HepG2 (cell line): ENCODE measurements at regions not wholly inside any gene's neighbourhood (a gene's known extent, or its start where the extent isn't known, plus 50 kb on each side); places are given as distances from the start of the nearest gene placed in this dataset.

ENCODE experiments used
- ATAC-seq: fragments of 200-7000 bp; cut with Tn5 transposase; 3 replicates; pipeline ENCODE4 v1.9.1; 2020; ENCODE audit warnings: mild to moderate bottlenecking, moderate library complexity
- BruUV-seq: library from RNA; stranded (reverse); fragments of 400-500 nt; replicated peaks from 2 replicates; lab custom pipeline; 2021; lab: Mats Ljungman, UMichigan
- CTCF ChIA-PET: fragments of 300-600 bp; formaldehyde crosslinking; extraction: SDS; loops from one replicate; lab custom pipeline; 2021; ENCODE audit warnings: low total read pairs, inconsistent platforms, low intra/inter-chr PET ratio; lab: Yijun Ruan, JAX
- POLR2A ChIA-PET: fragments of 350-600 bp; sonication (Branson Sonifier 250); formaldehyde crosslinking; loops from one replicate; lab custom pipeline; 2020; ENCODE audit warnings: antibody characterized with exemption, inconsistent platforms; lab: Yijun Ruan, JAX
- DNase-seq: peaks from one replicate; pipeline ENCODE4 v3.0.0-alpha.2; 2015; ENCODE audit warnings: low spot score
- FAIRE-seq: peaks from 3 replicates; lab custom pipeline; 2011; peaks lifted over from hg19 to GRCh38; lab: Jason Lieb, UNC
- H2AFZ ChIP-seq: one replicate; pipeline ENCODE4 v1.6.1; 2011; ENCODE audit warnings: low read length, inconsistent platforms
- H3K27ac ChIP-seq: fragments of 300-600 bp; 3 replicates; pipeline ENCODE4 v1.8.0; 2011; ENCODE audit warnings: mixed run types, mild to moderate bottlenecking, mixed read lengths, low read length, inconsistent platforms; ENCODE audit not compliant: insufficient read depth; ENCODE audit errors: extremely low read length
- H3K27me3 ChIP-seq, 2 experiments: fragments of 200-600 bp in 1 of 2; 2 replicates in 1 of 2; 3 replicates in 1 of 2; pipeline versions ENCODE4 v1.6.0 to v1.8.0; 2011; ENCODE audit warnings: low read length in 2 of 2, mild to moderate bottlenecking in 2 of 2, moderate library complexity in 2 of 2, inconsistent platforms in 1 of 2; ENCODE audit not compliant: insufficient read depth in 2 of 2, control insufficient read depth in 1 of 2
- H3K36me3 ChIP-seq, 2 experiments: fragments of 200-600 bp in 1 of 2; replicated peaks in 1 of 2; 2 replicates in 1 of 2; 3 replicates in 1 of 2; pipeline versions ENCODE4 v1.5.1 to v1.8.0; 2011; ENCODE audit warnings: low read length in 2 of 2, inconsistent platforms in 1 of 2; ENCODE audit not compliant: insufficient read depth in 2 of 2, control insufficient read depth in 1 of 2
- H3K4me1 ChIP-seq: 2 replicates; pipeline ENCODE4 v1.5.1; 2012; ENCODE audit warnings: low read length, inconsistent platforms; ENCODE audit not compliant: insufficient read depth
- H3K4me2 ChIP-seq: 2 replicates; pipeline ENCODE4 v1.6.0; 2011; ENCODE audit warnings: low read depth, low read length, inconsistent platforms
- H3K4me3 ChIP-seq, 3 experiments: fragments of 200-600 bp in 1 of 3; sonication (generic), shearing (Covaris generic) in 1 of 3; replicated peaks in 1 of 3; 2 replicates each; pipeline ENCODE4 v1.5.1; 2011 to 2016; ENCODE audit warnings: low read length in 3 of 3, inconsistent platforms in 2 of 3, low read depth in 2 of 3, mild to moderate bottlenecking in 2 of 3, control low read depth in 1 of 3, mixed read lengths in 1 of 3; ENCODE audit not compliant: insufficient read depth in 1 of 3
- H3K79me2 ChIP-seq: one replicate; pipeline ENCODE4 v1.6.1; 2011; ENCODE audit warnings: low read length, inconsistent platforms; ENCODE audit not compliant: insufficient read depth
- H3K9ac ChIP-seq: 2 replicates; pipeline ENCODE4 v1.6.0; 2011; ENCODE audit warnings: mild to moderate bottlenecking, low read depth, low read length, inconsistent platforms; ENCODE audit not compliant: insufficient read depth
- H3K9me3 ChIP-seq: 2 replicates; pipeline ENCODE4 v1.5.1; 2012; ENCODE audit warnings: mild to moderate bottlenecking, low read length
- H4K20me1 ChIP-seq: 2 replicates; pipeline ENCODE4 v1.6.0; 2011; ENCODE audit warnings: inconsistent platforms, mild to moderate bottlenecking, low read length, moderate library complexity; ENCODE audit not compliant: insufficient read depth
- ELF1 ChIP-seq: sonication (generic); formaldehyde crosslinking; IDR thresholded peaks from 2 replicates; pipeline ENCODE4 v1.4.0; 2020; ENCODE audit warnings: missing genetic modification reagents
- FOSL2 ChIP-seq: sonication (generic); formaldehyde crosslinking; IDR thresholded peaks from 2 replicates; pipeline ENCODE4 v1.4.0; 2020; ENCODE audit warnings: missing genetic modification reagents
- IRX3 ChIP-seq: sonication (generic); formaldehyde crosslinking; IDR thresholded peaks from 2 replicates; pipeline ENCODE4 v1.8.1; 2023; ENCODE audit warnings: mild to moderate bottlenecking, low read depth, missing genetic modification reagents, borderline replicate concordance
- MTA1 ChIP-seq: sonication (generic); formaldehyde crosslinking; IDR thresholded peaks from 2 replicates; pipeline ENCODE4 v1.4.0; 2020; ENCODE audit warnings: missing genetic modification reagents, mild to moderate bottlenecking, borderline replicate concordance
- NFIC ChIP-seq: IDR thresholded peaks from 2 replicates; pipeline ENCODE4 v1.6.1; 2012; ENCODE audit warnings: mild to moderate bottlenecking, low read length, inconsistent platforms
- NPAS2 ChIP-seq: sonication (generic); formaldehyde crosslinking; IDR thresholded peaks from 2 replicates; pipeline ENCODE4 v1.8.0; 2022; ENCODE audit warnings: mild to moderate bottlenecking, missing genetic modification reagents, borderline replicate concordance
- RNF2 ChIP-seq: fragments of 450-650 bp; conservative IDR thresholded peaks from 2 replicates; pipeline ENCODE4 v1.6.1; 2016; ENCODE audit warnings: low read depth
- SNAPC2 ChIP-seq: sonication (generic); formaldehyde crosslinking; IDR thresholded peaks from 2 replicates; pipeline ENCODE4 v1.8.1; 2022; ENCODE audit warnings: mild to moderate bottlenecking, missing genetic modification reagents
- SP5 ChIP-seq: IDR thresholded peaks from 2 replicates; pipeline ENCODE4 v1.6.1; 2016; ENCODE audit warnings: low read depth, borderline replicate concordance
- ZBTB10 ChIP-seq: sonication (generic); formaldehyde crosslinking; IDR thresholded peaks from 2 replicates; pipeline ENCODE4 v1.4.0; 2020; ENCODE audit warnings: missing genetic modification reagents, borderline replicate concordance
- ZFY ChIP-seq: sonication (generic); formaldehyde crosslinking; IDR thresholded peaks from 2 replicates; pipeline ENCODE4 v1.4.0; 2020; ENCODE audit warnings: missing genetic modification reagents
- ZNF33B ChIP-seq: sonication (generic); formaldehyde crosslinking; IDR thresholded peaks from 2 replicates; pipeline ENCODE4 v1.5.1; 2020; ENCODE audit warnings: mild to moderate bottlenecking, missing genetic modification reagents
- ZNF598 ChIP-seq: sonication (generic); formaldehyde crosslinking; IDR thresholded peaks from 2 replicates; pipeline ENCODE4 v1.5.1; 2020; ENCODE audit warnings: mild to moderate bottlenecking, missing genetic modification reagents, borderline replicate concordance
- ZNF619 ChIP-seq: sonication (generic); formaldehyde crosslinking; IDR thresholded peaks from 2 replicates; pipeline ENCODE4 v1.4.0; 2020; ENCODE audit warnings: mild to moderate bottlenecking, missing genetic modification reagents
- ZSCAN12 ChIP-seq: sonication (generic); formaldehyde crosslinking; IDR thresholded peaks from 2 replicates; pipeline ENCODE4 v1.9.0; 2021; ENCODE audit warnings: mild to moderate bottlenecking, missing genetic modification reagents
- ZSCAN29 ChIP-seq: sonication (generic); formaldehyde crosslinking; conservative IDR thresholded peaks from 2 replicates; pipeline ENCODE4 v1.4.0; 2020; ENCODE audit warnings: mild to moderate bottlenecking, missing genetic modification reagents
- ZSCAN30 ChIP-seq: sonication (generic); formaldehyde crosslinking; IDR thresholded peaks from 2 replicates; pipeline ENCODE4 v1.5.0; 2020; ENCODE audit warnings: mild to moderate bottlenecking, missing genetic modification reagents
- in situ Hi-C: cut with HindIII; loops from 2 replicates; pipeline ENCODE4 v1.10.0; 2017; ENCODE audit warnings: low pct_unique_long_range_greater_than_20kb; ENCODE audit not compliant: extremely low pct_ligation_motif_present
- intact Hi-C: fragments of 100-400 bp; cut with micrococcal nuclease; formaldehyde crosslinking; loops from one replicate; pipeline ENCODE4 v1.10.0; 2022; ENCODE audit not compliant: unreplicated experiment
- TF ChIP-seq, protein P1 (sequence below): sonication (generic); formaldehyde crosslinking; IDR thresholded peaks from 2 replicates; pipeline ENCODE4 v1.4.0; 2020; ENCODE audit warnings: missing genetic modification reagents
- TF ChIP-seq, protein P2 (sequence below): sonication (generic); formaldehyde crosslinking; IDR thresholded peaks from 2 replicates; pipeline ENCODE4 v1.4.0; 2020; ENCODE audit warnings: missing genetic modification reagents

GRCh38 chr3:117774130-117774529 lies 1064.6 kb downstream of the TUSC7 start:
- no TSS peak for BruUV-seq
- Histone ChIP-seq H3K79me2 (no peaks in the 10 kb centered on the region), H3K27ac (no peak overlapping the region), H3K9me3 (no peaks in the 10 kb centered on the region; the same call in 1 of the 2 replicates), H4K20me1 (no peaks in the 10 kb centered on the region), H3K4me3 (no peak overlapping the region), H3K27me3 (no peaks in the 10 kb centered on the region), H3K9ac (no peak overlapping the region), H3K4me1 (no peaks in the 10 kb centered on the region), H2AFZ (no peak overlapping the region), H3K4me2 (no peak overlapping the region), H3K36me3 (no peaks in the 10 kb centered on the region)
- no peak for ATAC-seq
- intact Hi-C loops (no loop called here), in situ Hi-C loops (no loop called here)
- no peak for DNase-seq
- FAIRE-seq, result no peak
- CTCF ChIA-PET, result no interaction called here
- POLR2A ChIA-PET, result no interaction called here
- TF ChIP-seq ELF1 (CRISPR knock-in tag), result no peak
- TF ChIP-seq ZBTB10 (CRISPR knock-in tag), result no peak
- no peak for TF ChIP-seq SNAPC2
- TF ChIP-seq ZFY, result no peak
- TF ChIP-seq ZNF33B (CRISPR knock-in tag), result no peak
- TF ChIP-seq MTA1 (CRISPR knock-in tag), result no peak
- no peak for TF ChIP-seq IRX3 (CRISPR knock-in tag)
- no peak for TF ChIP-seq NFIC
- TF ChIP-seq, protein P1, sequence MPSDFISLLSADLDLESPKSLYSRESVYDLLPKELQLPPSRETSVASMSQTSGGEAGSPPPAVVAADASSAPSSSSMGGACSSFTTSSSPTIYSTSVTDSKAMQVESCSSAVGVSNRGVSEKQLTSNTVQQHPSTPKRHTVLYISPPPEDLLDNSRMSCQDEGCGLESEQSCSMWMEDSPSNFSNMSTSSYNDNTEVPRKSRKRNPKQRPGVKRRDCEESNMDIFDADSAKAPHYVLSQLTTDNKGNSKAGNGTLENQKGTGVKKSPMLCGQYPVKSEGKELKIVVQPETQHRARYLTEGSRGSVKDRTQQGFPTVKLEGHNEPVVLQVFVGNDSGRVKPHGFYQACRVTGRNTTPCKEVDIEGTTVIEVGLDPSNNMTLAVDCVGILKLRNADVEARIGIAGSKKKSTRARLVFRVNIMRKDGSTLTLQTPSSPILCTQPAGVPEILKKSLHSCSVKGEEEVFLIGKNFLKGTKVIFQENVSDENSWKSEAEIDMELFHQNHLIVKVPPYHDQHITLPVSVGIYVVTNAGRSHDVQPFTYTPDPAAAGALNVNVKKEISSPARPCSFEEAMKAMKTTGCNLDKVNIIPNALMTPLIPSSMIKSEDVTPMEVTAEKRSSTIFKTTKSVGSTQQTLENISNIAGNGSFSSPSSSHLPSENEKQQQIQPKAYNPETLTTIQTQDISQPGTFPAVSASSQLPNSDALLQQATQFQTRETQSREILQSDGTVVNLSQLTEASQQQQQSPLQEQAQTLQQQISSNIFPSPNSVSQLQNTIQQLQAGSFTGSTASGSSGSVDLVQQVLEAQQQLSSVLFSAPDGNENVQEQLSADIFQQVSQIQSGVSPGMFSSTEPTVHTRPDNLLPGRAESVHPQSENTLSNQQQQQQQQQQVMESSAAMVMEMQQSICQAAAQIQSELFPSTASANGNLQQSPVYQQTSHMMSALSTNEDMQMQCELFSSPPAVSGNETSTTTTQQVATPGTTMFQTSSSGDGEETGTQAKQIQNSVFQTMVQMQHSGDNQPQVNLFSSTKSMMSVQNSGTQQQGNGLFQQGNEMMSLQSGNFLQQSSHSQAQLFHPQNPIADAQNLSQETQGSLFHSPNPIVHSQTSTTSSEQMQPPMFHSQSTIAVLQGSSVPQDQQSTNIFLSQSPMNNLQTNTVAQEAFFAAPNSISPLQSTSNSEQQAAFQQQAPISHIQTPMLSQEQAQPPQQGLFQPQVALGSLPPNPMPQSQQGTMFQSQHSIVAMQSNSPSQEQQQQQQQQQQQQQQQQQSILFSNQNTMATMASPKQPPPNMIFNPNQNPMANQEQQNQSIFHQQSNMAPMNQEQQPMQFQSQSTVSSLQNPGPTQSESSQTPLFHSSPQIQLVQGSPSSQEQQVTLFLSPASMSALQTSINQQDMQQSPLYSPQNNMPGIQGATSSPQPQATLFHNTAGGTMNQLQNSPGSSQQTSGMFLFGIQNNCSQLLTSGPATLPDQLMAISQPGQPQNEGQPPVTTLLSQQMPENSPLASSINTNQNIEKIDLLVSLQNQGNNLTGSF (CRISPR knock-in tag), result no peak
- no peak for TF ChIP-seq ZSCAN12 (CRISPR knock-in tag)
- TF ChIP-seq, protein P2, sequence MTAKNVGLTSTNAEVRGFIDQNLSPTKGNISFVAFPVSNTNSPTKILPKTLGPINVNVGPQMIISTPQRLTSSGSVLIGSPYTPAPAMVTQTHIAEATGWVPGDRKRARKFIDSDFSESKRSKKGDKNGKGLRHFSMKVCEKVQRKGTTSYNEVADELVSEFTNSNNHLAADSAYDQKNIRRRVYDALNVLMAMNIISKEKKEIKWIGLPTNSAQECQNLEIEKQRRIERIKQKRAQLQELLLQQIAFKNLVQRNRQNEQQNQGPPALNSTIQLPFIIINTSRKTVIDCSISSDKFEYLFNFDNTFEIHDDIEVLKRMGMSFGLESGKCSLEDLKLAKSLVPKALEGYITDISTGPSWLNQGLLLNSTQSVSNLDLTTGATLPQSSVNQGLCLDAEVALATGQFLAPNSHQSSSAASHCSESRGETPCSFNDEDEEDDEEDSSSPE (CRISPR knock-in tag), result no peak
- TF ChIP-seq ZSCAN30 (CRISPR knock-in tag), result no peak
- TF ChIP-seq NPAS2 (CRISPR knock-in tag), result no peak
- no peak for TF ChIP-seq ZSCAN29 (CRISPR knock-in tag)
- no peak for TF ChIP-seq ZNF619 (CRISPR knock-in tag)
- TF ChIP-seq RNF2, result no peak
- no peak for TF ChIP-seq ZNF598
- TF ChIP-seq FOSL2 (CRISPR knock-in tag), result no peak
- TF ChIP-seq SP5, result no peak
